GM12878 (cell line): ENCODE measurements at regions not wholly inside any gene's neighbourhood (a gene's known extent, or its start where the extent isn't known, plus 50 kb on each side); places are given as distances from the start of the nearest gene placed in this dataset.

Source experiments
- BACH1 ChIP-seq: fragments of 450-650 bp; IDR thresholded peaks from 2 replicates; pipeline ENCODE4 v1.6.1; 2017; ENCODE audit warnings: mild to moderate bottlenecking, borderline replicate concordance
- BRCA1 ChIP-seq: IDR thresholded peaks from 2 replicates; pipeline ENCODE4 v1.6.1; 2011; ENCODE audit warnings: low read depth, low read length, improper control_type of control experiment
- ETV6 ChIP-seq, 2 experiments: fragments of 450-650 bp in 1 of 2; IDR thresholded peaks in 1 of 2; conservative IDR thresholded peaks in 1 of 2; 2 replicates each; pipeline ENCODE4 v1.6.1; 2014; ENCODE audit warnings: antibody characterized with exemption in 1 of 2, borderline replicate concordance in 1 of 2, low read depth in 1 of 2, mild to moderate bottlenecking in 1 of 2, moderate library complexity in 1 of 2
- GABPA ChIP-seq: IDR thresholded peaks from 2 replicates; pipeline ENCODE4 v1.6.1; 2014; ENCODE audit warnings: antibody characterized with exemption, low read depth, mild to moderate bottlenecking, inconsistent platforms
- MEF2A ChIP-seq: IDR thresholded peaks from 2 replicates; pipeline ENCODE4 v1.6.1; 2011; ENCODE audit warnings: low read depth, mild to moderate bottlenecking, low read length, moderate library complexity; ENCODE audit not compliant: insufficient read depth
- MXI1 ChIP-seq: fragments of 150-350 bp; IDR thresholded peaks from 2 replicates; pipeline ENCODE4 v1.6.1; 2011; ENCODE audit warnings: low read depth, mild to moderate bottlenecking, inconsistent platforms, low read length, improper control_type of control experiment
- PAX8 ChIP-seq: fragments of 450-650 bp; IDR thresholded peaks from 2 replicates; pipeline ENCODE4 v1.6.1; 2017; ENCODE audit warnings: mild to moderate bottlenecking, moderate library complexity
- POLR2AphosphoS2 ChIP-seq: IDR thresholded peaks from 2 replicates; pipeline ENCODE4 v1.6.1; 2011; ENCODE audit warnings: low read depth, mild to moderate bottlenecking, low read length, improper control_type of control experiment, moderate library complexity
- REST ChIP-seq: IDR thresholded peaks from 2 replicates; pipeline ENCODE4 v1.6.1; 2012; ENCODE audit warnings: mild to moderate bottlenecking, low read depth, low read length
- SMAD1 ChIP-seq: fragments of 450-650 bp; IDR thresholded peaks from 2 replicates; pipeline ENCODE4 v1.6.1; 2018; ENCODE audit warnings: mild to moderate bottlenecking, low read depth; ENCODE audit not compliant: partially characterized antibody
- SMC3 ChIP-seq: IDR thresholded peaks from 2 replicates; pipeline ENCODE4 v1.6.1; 2011; ENCODE audit warnings: low read length, improper control_type of control experiment, borderline replicate concordance
- STAT3 ChIP-seq: IDR thresholded peaks from 2 replicates; pipeline ENCODE4 v1.6.1; 2011; ENCODE audit warnings: low read depth, low read length, improper control_type of control experiment
- TCF12 ChIP-seq: IDR thresholded peaks from 2 replicates; pipeline ENCODE4 v1.6.1; 2011; ENCODE audit warnings: low read depth, mild to moderate bottlenecking, low read length
- YY1 ChIP-seq: IDR thresholded peaks from 2 replicates; pipeline ENCODE4 v1.6.1; 2011; ENCODE audit warnings: low read depth, mild to moderate bottlenecking, low read length
- ZBED1 ChIP-seq: IDR thresholded peaks from 2 replicates; pipeline ENCODE4 v1.6.1; 2016; ENCODE audit warnings: borderline replicate concordance
- ZBTB11 ChIP-seq: fragments of 450-650 bp; formaldehyde crosslinking; IDR thresholded peaks from 2 replicates; pipeline ENCODE4 v1.5.0; 2022; ENCODE audit warnings: mild to moderate bottlenecking, missing genetic modification characterization
- ZNF274 ChIP-seq: IDR thresholded peaks from one replicate; pipeline ENCODE4 v1.8.0; 2011; ENCODE audit not compliant: insufficient read length, insufficient read depth
- ZSCAN29 ChIP-seq: fragments of 450-650 bp; IDR thresholded peaks from 2 replicates; pipeline ENCODE4 v1.6.1; 2017; ENCODE audit warnings: mild to moderate bottlenecking, moderate library complexity
- TF ChIP-seq, protein P1 (sequence below): fragments of 450-650 bp; IDR thresholded peaks from 2 replicates; pipeline ENCODE4 v1.6.1; 2017; ENCODE audit warnings: mild to moderate bottlenecking, low read depth, inconsistent platforms; ENCODE audit not compliant: poor library complexity, severe bottlenecking

DNA sequence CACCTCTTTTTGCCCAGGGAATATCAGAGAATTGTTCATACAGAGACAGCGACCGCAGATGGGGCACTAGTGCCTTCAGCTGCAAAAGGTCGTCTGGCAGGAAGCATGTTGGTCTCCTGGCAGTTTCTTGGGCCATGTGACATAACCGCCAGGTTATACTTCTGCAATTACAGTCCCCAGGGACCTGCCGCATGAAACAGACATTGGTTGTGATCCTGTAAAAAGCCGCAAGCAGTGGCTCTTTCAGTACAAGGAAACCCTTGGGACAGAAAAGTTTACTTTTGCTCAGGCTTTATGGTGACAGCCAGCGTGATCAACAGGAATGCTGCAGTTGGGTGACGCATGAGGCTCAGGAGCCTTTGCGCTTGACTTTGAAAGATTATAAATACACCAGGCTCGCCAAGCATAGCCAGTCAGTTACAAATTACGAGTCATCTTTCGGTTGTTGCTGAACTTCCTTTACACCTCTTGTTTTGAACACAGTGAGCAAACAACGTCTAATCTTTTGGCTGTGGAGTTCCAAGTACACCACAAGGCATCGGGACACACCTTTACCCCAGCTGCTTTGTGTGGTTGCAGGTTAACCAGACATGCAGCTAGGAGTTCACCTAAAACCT, 50.5 kb upstream of the UBE2L5 start (continued):
- TF ChIP-seq ZBTB11 (CRISPR knock-in tag) (no peak), SMC3 (no peak; the same call in 1 of the 2 replicates), YY1 (0 out of 2 replicates have a peak, but pooled peaks have one; percentile 36), REST (no peak), GABPA (peak; percentile 37; the same call in 1 of the 2 replicates), MEF2A (peak; percentile 57; the same call in 1 of the 2 replicates), PAX8 (no peak), BACH1 (peak; percentile 60; the same call in 1 of the 2 replicates), ETV6 (conservative IDR thresholded peaks at IDR 0.05 in 1 of 2, IDR thresholded peaks at IDR 0.05 in 1 of 2; ENCODE audit: borderline replicate concordance in 1 of 2, low read depth in 1 of 2) (peak in 1 of 2 experiments; percentile 57; a peak in 2 of 4 replicates), POLR2AphosphoS2 (no peak), BRCA1 (no peak), SMAD1 (peak; percentile 60), ZSCAN29 (no peak; the same call in 1 of the 2 replicates), ZNF274 (no peak), MXI1 (peak; percentile 27), STAT3 (peak; percentile 62; the same call in 1 of the 2 replicates), ZBED1 (peak; percentile 89), TCF12 (peak; percentile 87)
- TF ChIP-seq, protein P1, sequence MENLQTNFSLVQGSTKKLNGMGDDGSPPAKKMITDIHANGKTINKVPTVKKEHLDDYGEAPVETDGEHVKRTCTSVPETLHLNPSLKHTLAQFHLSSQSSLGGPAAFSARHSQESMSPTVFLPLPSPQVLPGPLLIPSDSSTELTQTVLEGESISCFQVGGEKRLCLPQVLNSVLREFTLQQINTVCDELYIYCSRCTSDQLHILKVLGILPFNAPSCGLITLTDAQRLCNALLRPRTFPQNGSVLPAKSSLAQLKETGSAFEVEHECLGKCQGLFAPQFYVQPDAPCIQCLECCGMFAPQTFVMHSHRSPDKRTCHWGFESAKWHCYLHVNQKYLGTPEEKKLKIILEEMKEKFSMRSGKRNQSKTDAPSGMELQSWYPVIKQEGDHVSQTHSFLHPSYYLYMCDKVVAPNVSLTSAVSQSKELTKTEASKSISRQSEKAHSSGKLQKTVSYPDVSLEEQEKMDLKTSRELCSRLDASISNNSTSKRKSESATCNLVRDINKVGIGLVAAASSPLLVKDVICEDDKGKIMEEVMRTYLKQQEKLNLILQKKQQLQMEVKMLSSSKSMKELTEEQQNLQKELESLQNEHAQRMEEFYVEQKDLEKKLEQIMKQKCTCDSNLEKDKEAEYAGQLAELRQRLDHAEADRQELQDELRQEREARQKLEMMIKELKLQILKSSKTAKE = peak; percentile 99
